ENCODE measurements at regions not wholly inside any gene's neighbourhood (a gene's known extent, or its start where the extent isn't known, plus 50 kb on each side); places are given as distances from the start of the nearest gene placed in this dataset.

DNA sequence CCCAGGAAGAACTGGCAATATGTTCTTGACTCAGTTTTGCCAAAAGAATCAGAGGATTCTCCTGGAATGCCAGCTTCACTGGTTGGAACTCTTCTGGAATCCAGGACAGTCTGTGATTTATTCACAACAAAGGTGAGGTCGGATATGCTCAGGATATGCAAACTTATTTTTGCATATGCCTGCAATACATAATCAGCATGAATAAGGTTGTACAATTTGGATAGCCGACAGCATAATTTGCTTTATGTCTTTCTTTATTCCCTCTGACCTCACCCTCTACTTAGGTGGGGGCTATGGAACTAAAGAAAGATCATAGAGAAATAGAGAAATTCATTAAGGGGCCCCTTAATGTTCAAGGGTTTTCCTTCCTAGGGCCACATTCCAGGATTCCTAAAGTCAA is 57.6 kb upstream of the AKR1E2 start:
- in situ Hi-C loops (cut with MboI; ENCODE audit: low pct_ligation_motif_present in 1 of 4, low pct_unique_long_range_greater_than_20kb in 1 of 4, low sequenced_read_pairs in 3 of 4) (loop anchor here (10.0 to 25.0 kb wide), 5 partner anchors 256 to 1556 kb away; no protein-coding TSS in a partner anchor), intact Hi-C loops (cut with DNase I; ENCODE audit: low total_unique reads) (loop anchor here (5.0 kb wide), 1 partner anchor 1571 kb away; no protein-coding TSS in a partner anchor)
- Histone ChIP-seq H3K36me3 (no peaks in the 10 kb centered on the region), H3K4me1 (peaks cover 0 to 19% (median 7%) of the 10 kb centered on the region in 4 donors), H3K4me3 (no peak overlapping the region), H3K9me3 (no peaks in the 10 kb centered on the region), H3K27ac (no peak overlapping the region), H3K27me3 (no peaks in the 10 kb centered on the region)
- TF ChIP-seq EP300 (IDR thresholded peaks at IDR 0.05; ENCODE audit: low read depth) (no peak), CTCF (IDR thresholded peaks at IDR 0.05) (no peak), POLR2A (IDR thresholded peaks at IDR 0.05) (no peak), POLR2AphosphoS5 (IDR thresholded peaks at IDR 0.05) (no peak)
- WGBS, 2 donors (ENCODE audit: low coverage in 1 of 2), result 68 to 73% methylated on average over 2 of the region's 2 CpGs
- DNase-seq, result no peak

- in situ Hi-C loops (cut with MboI; ENCODE audit: low pct_ligation_motif_present in 1 of 4, low pct_unique_long_range_greater_than_20kb in 1 of 4, low sequenced_read_pairs in 3 of 4), result loop anchor here (10.0 to 25.0 kb wide), 5 partner anchors 255 to 1555 kb away; no protein-coding TSS in a partner anchor
- intact Hi-C loops (cut with DNase I; ENCODE audit: low total_unique reads), result loop anchor here (5.0 kb wide), 1 partner anchor 1570 kb away; no protein-coding TSS in a partner anchor
- Histone ChIP-seq H3K36me3 (no peaks in the 10 kb centered on the region), H3K9me3 (no peaks in the 10 kb centered on the region), H3K27me3 (no peaks in the 10 kb centered on the region), H3K27ac (no peak overlapping the region), H3K4me1 (peaks cover 0 to 19% (median 7%) of the 10 kb centered on the region in 4 donors), H3K4me3 (no peak overlapping the region)
- no peak for DNase-seq
- 51 to 54% methylated on average over 7 of the region's 7 CpGs for WGBS, 2 donors (ENCODE audit: low coverage in 1 of 2)
- TF ChIP-seq POLR2A (IDR thresholded peaks at IDR 0.05) (no peak), CTCF (IDR thresholded peaks at IDR 0.05) (peak; percentile 59 to 81 (median 76)), EP300 (IDR thresholded peaks at IDR 0.05; ENCODE audit: low read depth) (no peak), POLR2AphosphoS5 (IDR thresholded peaks at IDR 0.05) (no peak)
Observed at GRCh38 chr10:4767033-4767814, 58.8 kb upstream of the AKR1E2 start.

- WGBS, 2 donors (ENCODE audit: low coverage in 1 of 2), result 67 to 76% methylated on average over 3 of the region's 3 CpGs
- no peak overlapping the region for H3K27ac ChIP-seq
- no peaks in the 10 kb centered on the region for H3K36me3 ChIP-seq
- no peak for DNase-seq
- intact Hi-C loops (cut with DNase I; ENCODE audit: low total_unique reads), result loop anchor here (5.0 kb wide), 1 partner anchor 1569 kb away; no protein-coding TSS in a partner anchor
- H3K4me1 ChIP-seq, result peaks cover 0 to 17% (median 6%) of the 10 kb centered on the region in 4 donors
- no peak for TF ChIP-seq POLR2A (IDR thresholded peaks at IDR 0.05)
- H3K27me3 ChIP-seq, result no peaks in the 10 kb centered on the region
- in situ Hi-C loops (cut with MboI; ENCODE audit: low pct_ligation_motif_present in 1 of 4, low pct_unique_long_range_greater_than_20kb in 1 of 4, low sequenced_read_pairs in 3 of 4), result loop anchor here (10.0 to 25.0 kb wide), 5 partner anchors 254 to 1554 kb away; no protein-coding TSS in a partner anchor
- H3K9me3 ChIP-seq, result no peaks in the 10 kb centered on the region
- no peak overlapping the region for H3K4me3 ChIP-seq
Observed at GRCh38 chr10:4766454-4766853, 59.6 kb upstream of the AKR1E2 start.

GRCh38 chr10:4765428-4765827 is 60.6 kb upstream of the AKR1E2 start:
- in situ Hi-C loops (cut with MboI; ENCODE audit: low pct_ligation_motif_present in 1 of 4, low pct_unique_long_range_greater_than_20kb in 1 of 4, low sequenced_read_pairs in 3 of 4) (loop anchor here (10.0 to 25.0 kb wide), 5 partner anchors 253 to 1553 kb away; no protein-coding TSS in a partner anchor), intact Hi-C loops (cut with DNase I; ENCODE audit: low total_unique reads) (loop anchor here (5.0 kb wide), 1 partner anchor 1568 kb away; no protein-coding TSS in a partner anchor)
- H3K36me3 ChIP-seq, result no peaks in the 10 kb centered on the region
- peaks cover 0 to 8% (median under 1%) of the 10 kb centered on the region in 4 donors for H3K4me1 ChIP-seq
- no peak for TF ChIP-seq EP300 (IDR thresholded peaks at IDR 0.05; ENCODE audit: low read depth)
- TF ChIP-seq POLR2AphosphoS5 (IDR thresholded peaks at IDR 0.05), result no peak
- no peak for TF ChIP-seq POLR2A (IDR thresholded peaks at IDR 0.05)
- TF ChIP-seq CTCF (IDR thresholded peaks at IDR 0.05), result no peak
- H3K27me3 ChIP-seq, result no peaks in the 10 kb centered on the region
- 50 to 100% methylated on average over 1 of the region's 1 CpG for WGBS, 2 donors (ENCODE audit: low coverage in 1 of 2)
- H3K4me3 ChIP-seq, result no peak overlapping the region
- DNase-seq, result no peak
- H3K9me3 ChIP-seq, result no peaks in the 10 kb centered on the region
- H3K27ac ChIP-seq, result no peak overlapping the region
